Peyer's patch (tissue), 4 donors: ENCODE measurements at regions not wholly inside any gene's neighbourhood (a gene's known extent, or its start where the extent isn't known, plus 50 kb on each side); places are given as distances from the start of the nearest gene placed in this dataset.

Experiments
- POLR2A ChIP-seq, 2 donors: fragments of 450-650 bp; IDR thresholded peaks; one replicate each; pipeline ENCODE4 v1.5.1; 2017; ENCODE audit warnings: antibody characterized with exemption in 2 of 2, mild to moderate bottlenecking in 2 of 2, moderate library complexity in 2 of 2
- TF ChIP-seq, protein P1 (sequence below), 6 experiments: fragments of 450-650 bp in 4 of 6; fragments of 200-600 bp in 2 of 6; sonication (generic) in 1 of 6; IDR thresholded peaks; one replicate each; pipeline ENCODE4 v1.5.1; 2017 to 2019; ENCODE audit warnings: antibody characterized with exemption in 6 of 6, mild to moderate bottlenecking in 3 of 6, moderate library complexity in 1 of 6

DNA sequence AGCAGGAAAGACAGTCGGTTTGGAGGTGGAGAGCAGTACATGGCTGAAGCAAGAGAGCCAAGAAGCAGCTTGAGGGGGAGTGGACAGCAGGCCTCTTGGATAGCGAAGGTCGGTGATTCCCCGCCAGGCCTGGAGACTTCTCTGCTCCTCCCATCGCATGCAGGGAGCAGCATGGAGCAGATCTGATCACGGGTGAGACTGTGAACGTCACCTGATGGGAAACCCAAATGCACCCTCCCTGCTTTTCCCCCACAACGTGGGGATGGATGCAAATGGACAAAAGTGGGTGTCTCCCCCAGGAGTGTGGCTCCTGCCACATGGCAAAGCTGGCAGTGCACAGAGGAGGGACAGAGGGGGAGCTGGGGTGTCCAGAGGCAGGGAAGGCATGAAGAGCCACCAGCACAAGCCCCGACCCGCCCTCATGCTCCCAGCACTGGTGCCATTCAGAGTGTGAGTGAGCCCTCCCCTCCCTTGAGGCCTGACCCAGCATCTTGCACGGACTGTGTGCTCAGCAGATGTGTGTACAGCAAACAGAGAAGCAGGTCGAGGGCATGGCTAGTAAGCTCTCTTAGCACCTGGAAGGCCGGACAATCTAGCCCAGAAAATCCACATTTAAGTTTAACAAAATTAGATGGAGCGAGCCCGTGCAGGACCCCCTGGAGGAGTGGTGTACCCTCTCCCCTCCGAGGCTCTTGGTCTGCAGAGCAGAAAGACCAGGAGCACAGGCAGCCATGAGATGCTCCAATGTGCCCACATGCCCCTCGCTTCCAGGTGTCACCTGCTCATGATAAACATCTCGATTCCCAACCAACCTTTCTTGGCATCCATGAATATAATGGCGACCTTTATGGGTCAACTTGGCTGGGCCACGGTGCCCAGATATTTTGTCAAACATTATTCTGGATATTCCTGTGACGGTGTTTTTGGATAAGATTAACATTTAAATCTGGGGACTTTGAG lies 661.7 kb downstream of the TBC1D22A start:
- TF ChIP-seq, protein P1, sequence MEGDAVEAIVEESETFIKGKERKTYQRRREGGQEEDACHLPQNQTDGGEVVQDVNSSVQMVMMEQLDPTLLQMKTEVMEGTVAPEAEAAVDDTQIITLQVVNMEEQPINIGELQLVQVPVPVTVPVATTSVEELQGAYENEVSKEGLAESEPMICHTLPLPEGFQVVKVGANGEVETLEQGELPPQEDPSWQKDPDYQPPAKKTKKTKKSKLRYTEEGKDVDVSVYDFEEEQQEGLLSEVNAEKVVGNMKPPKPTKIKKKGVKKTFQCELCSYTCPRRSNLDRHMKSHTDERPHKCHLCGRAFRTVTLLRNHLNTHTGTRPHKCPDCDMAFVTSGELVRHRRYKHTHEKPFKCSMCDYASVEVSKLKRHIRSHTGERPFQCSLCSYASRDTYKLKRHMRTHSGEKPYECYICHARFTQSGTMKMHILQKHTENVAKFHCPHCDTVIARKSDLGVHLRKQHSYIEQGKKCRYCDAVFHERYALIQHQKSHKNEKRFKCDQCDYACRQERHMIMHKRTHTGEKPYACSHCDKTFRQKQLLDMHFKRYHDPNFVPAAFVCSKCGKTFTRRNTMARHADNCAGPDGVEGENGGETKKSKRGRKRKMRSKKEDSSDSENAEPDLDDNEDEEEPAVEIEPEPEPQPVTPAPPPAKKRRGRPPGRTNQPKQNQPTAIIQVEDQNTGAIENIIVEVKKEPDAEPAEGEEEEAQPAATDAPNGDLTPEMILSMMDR (IDR thresholded peaks at IDR 0.05): no peak
- no peak for TF ChIP-seq POLR2A (IDR thresholded peaks at IDR 0.05)
